Fibroblast of the aortic adventitia (primary cell): ENCODE measurements at regions not wholly inside any gene's neighbourhood (a gene's known extent, or its start where the extent isn't known, plus 50 kb on each side); places are given as distances from the start of the nearest gene placed in this dataset.
"Not testable (repeated sequence)": the region's sequence is repeated elsewhere in the genome, so short reads cannot be mapped to it uniquely, and the experiment has no call there.

Experiments
- DNase-seq: peaks from one replicate; pipeline ENCODE4 v3.0.0-alpha.2; 2010; ENCODE audit warnings: low read depth
- H3K4me3 ChIP-seq: 2 replicates; pipeline ENCODE4 v1.5.1; 2011; ENCODE audit warnings: low read depth, mild to moderate bottlenecking, control low read depth, low read length, moderate library complexity
- CTCF ChIP-seq: IDR thresholded peaks from 2 replicates; pipeline ENCODE4 v1.5.1; 2011; ENCODE audit warnings: mild to moderate bottlenecking, low read length, control low read depth, inconsistent platforms; ENCODE audit not compliant: insufficient read depth

GRCh38 chr22:49392841-49393510 is 434.7 kb downstream of the BRD1 start:
- TF ChIP-seq CTCF, result no peak
- H3K4me3 ChIP-seq, result no peak overlapping the region
- DNase-seq, result no peak

GRCh38 chr22:49392247-49392646 is 435.4 kb downstream of the BRD1 start:
- H3K4me3 ChIP-seq, result no peak overlapping the region
- no peak for TF ChIP-seq CTCF
- no peak for DNase-seq

GRCh38 chr22:49391436-49391835 is 436.2 kb downstream of the BRD1 start:
- H3K4me3 ChIP-seq, result no peak overlapping the region
- DNase-seq, result no peak
- TF ChIP-seq CTCF, result no peak

- no peak for DNase-seq
- no peak overlapping the region for H3K4me3 ChIP-seq
- TF ChIP-seq CTCF, result no peak
Observed at GRCh38 chr22:49390954-49391353, 436.7 kb downstream of the BRD1 start.

GRCh38 chr22:49383909-49384308 is 443.8 kb downstream of the BRD1 start:
- DNase-seq, H3K4me3 ChIP-seq: not testable (repeated sequence)

- H3K4me3 ChIP-seq, result no peak overlapping the region
- TF ChIP-seq CTCF, result no peak
- no peak for DNase-seq
Observed at GRCh38 chr22:49382451-49382735, 445.3 kb downstream of the BRD1 start.

- DNase-seq, result no peak
- H3K4me3 ChIP-seq, result no peak overlapping the region
- no peak for TF ChIP-seq CTCF
Observed at GRCh38 chr22:49381595-49382450, 445.9 kb downstream of the BRD1 start.
